HL-60/S4 treated with phorbol 12-myristate 13-acetate at 8.2 ng/mL for 4 days and 3 days (cell line): ENCODE measurements at regions not wholly inside any gene's neighbourhood (a gene's known extent, or its start where the extent isn't known, plus 50 kb on each side); places are given as distances from the start of the nearest gene placed in this dataset.

Experiments
- in situ Hi-C: fragments of 300-500 bp; cut with MboI; formaldehyde crosslinking; loops from 2 replicates; pipeline ENCODE4 v1.15.0; 2022; ENCODE audit warnings: low sequenced_read_pairs

DNA sequence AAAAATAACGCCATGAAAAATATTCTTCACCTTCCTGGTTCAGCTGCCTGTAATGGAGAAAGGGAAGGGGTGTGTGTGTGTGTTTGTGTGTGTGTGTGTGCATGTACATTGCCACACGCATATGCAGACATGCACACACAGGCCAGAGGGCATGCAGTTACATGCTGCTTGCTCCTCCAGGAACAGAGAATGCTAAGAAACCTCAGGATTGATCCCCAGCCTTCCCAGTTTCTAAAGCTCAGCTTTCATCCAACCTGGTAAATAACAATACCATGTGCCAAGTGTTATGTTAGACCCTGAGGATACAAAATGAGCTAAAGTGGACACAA, 241.7 kb downstream of the SPTSSA start:
- in situ Hi-C loops, result no loop called here

DNA sequence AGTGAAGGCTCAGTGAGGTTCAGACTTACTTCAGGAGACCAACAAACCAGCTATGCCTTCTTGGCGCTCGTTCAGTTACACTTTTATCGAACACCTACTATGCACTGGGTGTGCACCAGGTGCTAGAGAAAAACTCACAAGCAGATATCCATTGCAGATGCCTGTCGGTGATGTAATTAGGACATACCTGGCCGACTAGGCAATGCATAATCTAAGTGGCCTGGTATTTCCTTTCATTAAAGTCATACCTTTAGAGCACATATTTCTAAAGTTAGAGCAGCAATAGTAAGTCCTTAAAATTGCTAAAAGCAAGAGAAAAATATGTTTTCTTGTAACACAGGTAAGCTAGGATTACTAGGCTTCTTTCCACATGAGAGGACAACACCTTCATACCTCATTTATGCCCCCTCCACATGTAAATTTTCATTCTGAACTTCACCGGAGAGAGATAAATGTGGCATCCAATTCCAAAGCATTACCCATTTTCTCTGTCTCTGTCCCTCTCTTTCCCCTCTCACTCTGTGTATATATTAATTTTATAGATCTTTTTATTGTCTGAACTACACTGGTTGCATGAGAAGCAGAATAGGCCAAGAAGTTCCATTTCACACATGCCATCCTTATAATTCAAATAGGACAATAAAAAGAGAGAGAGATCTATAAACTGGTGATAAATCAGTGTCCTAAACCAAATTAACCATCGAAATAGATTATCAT, 242.2 kb downstream of the SPTSSA start:
- in situ Hi-C loops, result no loop called here

DNA sequence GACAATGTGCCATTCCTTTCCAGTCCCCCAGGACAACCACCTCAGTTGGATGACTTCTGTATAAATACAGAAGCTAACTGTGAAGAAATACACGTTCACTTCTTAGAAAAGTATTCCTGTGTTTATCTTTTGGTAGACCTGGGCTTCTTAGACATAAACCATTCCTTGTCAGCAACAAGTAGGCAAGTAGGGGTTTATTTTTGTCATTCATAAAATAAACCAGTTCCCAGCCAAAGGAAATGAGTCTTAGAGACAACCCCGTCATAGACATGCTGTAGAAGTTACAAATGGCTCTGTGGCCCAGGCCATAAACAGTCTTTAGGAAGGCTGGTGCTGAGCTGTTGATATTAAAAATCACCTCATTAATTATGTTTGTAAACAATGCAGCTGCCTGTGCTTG, 243.2 kb downstream of the SPTSSA start:
- in situ Hi-C loops, result no loop called here

DNA sequence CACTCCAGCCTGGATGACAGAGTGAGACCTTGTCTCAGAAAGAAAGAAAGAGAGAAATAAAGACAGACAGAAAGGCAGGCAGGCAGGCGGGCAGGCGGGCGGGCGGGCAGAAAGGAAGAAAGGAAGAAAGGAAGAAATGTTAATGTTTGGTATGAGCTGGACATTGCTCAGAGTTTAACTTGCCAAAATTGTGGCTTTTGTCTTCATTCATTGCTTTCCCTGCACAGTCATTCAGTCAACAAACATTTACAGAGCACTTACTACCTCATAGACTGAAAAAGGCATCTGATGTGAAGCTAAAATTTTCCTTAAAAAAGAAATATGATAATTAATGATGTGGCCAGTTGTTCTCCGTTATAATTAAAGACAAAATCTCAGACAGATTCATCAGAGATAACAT, 247.1 kb downstream of the SPTSSA start:
- in situ Hi-C loops, result no loop called here

DNA sequence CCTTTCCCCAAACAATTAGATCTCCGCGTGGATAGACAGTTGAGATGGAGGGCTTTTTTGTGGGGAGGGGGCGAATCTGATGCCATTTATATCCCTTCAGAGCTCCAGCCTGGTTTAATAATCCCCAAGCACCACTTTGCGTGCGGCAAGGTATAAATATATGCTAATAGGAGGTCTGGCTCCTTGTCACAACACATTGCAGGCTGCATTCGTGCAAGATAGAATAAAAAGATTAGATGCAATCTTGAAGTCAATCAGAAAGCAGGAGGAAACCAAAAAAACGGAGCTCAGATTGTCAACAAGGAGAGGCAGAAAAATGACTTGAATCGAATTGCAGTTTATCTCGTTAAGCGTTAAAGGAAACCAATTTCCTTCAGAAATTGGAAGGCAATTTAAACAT, 248.7 kb downstream of the SPTSSA start:
- in situ Hi-C loops, result no loop called here

DNA sequence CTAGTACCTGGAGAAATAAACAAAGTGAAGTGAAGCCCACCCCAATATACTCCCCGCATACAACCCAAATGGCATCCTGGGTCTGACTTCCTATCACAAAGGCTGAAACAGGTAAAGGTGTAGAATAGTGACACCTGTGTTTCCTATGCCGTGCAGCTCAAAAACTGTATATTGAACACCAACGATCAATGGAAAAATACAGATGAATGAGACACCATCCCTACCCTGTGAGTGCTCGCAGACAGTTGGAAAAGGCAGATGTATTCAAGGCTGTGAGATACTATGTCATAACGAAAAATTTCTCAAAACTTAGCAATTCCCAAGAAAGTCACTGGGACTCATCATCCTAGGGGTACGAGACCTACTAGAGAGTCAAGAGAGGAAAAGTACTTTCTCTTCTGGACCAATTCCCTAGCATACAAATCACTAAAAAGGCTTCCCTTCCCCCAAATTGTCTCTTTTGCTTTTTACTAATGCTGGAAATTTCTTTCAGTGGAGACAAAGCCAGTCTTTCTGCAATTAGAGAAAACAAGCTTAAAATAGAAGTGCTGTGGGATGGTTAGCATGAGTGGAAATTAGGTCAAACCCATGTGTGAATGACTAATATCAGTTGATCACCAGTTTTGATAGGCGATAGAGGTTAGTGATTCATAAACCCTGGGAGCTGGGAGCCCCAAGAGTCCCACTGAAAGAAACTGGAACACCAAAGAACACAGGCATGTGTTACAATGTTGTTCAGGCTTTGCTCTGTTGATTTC, 249.7 kb downstream of the SPTSSA start:
- in situ Hi-C loops, result no loop called here

DNA sequence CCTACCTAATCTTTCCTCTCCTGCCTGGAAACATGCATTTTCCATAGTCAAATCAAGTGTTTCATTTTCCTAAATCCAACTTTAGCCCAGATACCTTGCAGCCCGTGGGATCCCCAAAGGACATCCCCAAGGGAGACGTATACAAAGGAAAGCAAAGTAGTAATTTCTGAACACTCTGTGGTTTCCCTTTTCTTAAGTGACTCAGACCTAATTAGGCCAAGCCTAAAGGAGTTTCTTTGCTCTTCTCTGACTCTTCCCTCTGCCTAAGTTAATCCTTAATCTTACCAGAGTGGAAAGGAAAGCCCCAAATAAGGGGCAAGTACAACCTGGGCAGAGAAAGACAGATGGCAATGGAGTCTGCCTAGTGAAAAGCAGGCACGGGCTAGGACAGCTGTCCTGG, 250.3 kb downstream of the SPTSSA start:
- in situ Hi-C loops, result no loop called here

DNA sequence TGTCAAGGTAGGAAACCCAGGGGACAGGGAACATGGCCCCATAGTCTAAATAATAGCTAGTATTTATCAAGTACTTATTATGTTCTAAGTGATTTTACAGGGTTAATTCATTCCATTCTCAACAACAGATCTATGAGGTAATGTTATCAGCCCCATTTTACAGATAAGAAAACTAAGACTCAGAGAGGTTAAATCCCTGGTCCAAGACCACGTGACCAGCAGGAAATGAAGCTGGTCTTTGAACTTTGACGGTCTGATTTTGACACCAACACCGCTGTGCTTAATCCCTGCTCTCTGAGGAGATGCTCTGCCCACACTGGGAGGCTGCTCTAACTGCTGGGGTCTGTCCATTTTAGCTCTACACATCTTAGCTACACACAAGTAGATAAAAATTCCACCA, 253.5 kb downstream of the SPTSSA start:
- in situ Hi-C loops, result no loop called here

DNA sequence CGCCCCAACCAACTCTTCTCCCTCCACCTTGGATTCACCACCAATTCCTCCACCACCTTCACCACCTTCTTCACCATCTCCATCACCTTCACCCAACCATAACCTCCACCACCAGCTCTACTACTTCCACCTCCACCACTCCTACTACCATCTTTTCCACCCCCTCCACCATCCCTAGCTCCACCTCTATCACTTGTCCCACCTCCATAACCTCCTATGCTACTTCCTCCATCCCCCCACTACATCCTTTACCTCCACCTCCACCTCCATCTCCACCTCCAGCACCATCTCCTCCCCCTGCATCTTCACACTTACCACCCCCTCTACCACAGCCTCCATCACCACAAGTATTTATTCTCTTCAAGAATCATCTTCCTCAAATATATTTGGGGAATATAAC, 254.9 kb upstream of the EGLN3 start:
- in situ Hi-C loops, result no loop called here

DNA sequence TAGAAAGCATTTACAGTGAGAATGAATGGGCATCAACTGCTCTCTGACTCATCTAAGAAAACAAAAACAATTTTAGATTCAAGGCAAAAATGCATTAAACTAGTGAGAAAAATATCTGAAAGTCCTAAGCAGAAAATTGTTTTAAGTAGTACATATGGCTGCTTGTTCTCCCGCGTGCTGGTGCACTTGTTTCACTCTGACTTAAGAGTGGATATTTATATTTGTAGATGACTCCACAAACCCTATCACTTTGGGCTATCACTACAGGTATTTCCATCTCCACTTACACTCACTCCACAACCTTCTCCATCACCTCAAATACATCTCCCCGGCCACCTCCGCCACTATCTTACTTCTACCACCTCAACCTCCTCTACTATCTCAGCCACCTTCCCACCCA, 253.9 kb upstream of the EGLN3 start:
- in situ Hi-C loops, result no loop called here

DNA sequence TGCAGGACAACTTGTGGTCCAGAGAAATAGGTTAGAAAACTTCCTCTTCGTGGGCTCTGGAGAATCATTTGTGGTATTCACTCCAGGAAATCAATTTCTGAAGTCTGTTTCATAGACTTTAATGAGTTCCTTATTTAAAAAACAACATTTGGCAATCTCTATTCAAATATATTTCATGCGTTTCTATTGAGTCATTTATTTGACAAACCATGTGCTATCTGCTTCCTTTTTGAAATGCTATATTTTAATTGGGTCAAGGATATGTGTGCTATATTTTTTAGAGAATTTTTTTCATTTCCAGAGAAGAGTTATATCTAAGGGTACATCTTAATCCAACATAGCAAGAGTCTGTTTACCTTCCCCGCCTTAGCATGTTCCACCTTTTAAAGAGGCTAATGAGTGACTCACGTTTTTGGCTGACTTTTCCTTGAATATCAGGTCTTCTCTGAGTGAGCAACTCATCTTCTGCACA, 252.4 kb upstream of the EGLN3 start:
- in situ Hi-C loops, result no loop called here

DNA sequence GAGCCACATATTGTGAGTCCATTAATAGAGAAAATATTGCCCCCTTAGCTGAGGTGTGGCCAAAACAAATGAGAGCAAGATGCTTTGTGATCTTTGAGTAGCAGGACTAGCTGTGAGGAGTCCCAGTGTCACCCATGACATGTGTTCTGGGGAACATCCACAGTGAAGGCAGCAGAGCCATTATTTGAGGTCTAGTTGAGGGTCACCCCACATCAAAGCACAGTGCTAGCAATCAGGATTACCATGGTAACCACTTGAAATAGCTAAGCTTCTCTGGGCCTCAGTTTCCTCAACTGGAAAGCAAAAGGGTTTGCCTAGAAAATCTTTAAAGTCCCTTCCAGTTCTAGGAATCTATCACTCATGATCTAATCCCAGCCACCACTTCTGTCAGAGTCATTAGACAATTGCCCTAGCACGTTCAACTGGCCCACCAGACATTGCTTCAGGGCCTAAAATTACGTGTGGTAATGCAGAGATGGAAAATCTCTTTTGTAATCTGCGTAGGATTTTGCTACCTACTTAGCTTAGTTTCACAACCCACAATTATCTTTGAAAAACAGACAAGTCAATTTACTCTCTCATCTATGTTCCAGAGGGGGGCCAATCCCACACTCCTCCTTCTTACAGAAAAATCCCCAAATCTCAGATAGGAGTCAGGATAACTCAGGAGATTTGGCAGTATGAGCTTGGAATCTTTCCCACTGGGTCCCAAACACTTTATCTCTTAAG, 251.2 kb upstream of the EGLN3 start:
- in situ Hi-C loops, result no loop called here

DNA sequence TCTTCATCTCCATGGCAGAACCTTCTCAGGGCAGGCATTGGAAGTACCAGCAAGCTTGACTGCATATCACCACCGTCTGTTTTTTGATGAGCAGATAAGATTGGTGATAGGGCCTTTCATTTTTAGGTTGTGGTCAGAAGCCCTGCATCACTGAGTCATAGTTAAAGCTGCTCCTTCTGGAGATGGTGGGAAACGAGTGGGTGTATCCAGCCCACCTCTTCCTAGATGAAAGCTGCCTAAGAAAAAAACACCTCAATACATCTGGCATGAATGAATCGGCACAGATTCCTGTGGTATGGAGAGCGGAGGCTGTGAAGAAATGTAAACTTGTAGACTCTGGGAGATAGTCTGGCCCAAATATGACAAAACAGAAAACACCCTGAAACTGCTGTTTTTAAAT, 248.7 kb upstream of the EGLN3 start:
- in situ Hi-C loops, result no loop called here

DNA sequence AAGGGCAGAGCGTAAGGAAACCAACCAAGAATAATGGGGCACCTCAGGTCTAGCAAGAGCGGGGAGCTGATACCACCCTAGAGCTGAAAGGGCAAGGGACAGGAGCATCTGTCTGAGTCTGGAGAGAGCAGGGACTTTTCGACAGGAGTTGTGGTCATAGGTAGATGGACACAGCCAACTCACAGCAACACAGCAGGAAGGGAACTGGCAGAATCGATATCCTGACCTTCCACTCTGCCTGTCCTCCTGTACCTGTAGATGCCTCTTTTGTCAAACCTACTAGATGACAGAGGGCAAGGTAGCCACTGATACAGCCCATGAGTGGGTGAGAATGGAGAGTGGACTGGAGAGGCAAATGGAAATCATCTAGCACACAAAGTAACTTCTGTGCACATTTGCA, 247.2 kb upstream of the EGLN3 start:
- in situ Hi-C loops, result no loop called here

DNA sequence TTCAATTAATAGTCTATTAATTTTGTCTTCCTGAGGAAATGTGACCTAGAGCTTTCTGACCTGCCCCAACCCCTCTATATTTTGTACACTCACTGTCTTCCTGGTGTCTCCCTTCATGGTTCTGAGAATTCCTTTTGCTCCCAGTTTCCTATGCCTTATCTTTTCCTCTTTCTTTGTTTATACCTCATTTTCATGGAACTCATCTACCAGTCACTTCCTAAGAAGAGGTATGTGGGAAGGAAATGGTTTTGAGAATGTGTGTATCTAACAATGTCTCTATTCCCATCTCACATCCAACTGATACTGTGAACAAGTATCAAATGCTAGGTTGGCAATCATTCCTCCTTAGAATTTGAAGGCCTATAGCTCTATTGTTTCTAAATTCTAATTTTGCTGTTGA, 245.1 kb upstream of the EGLN3 start:
- in situ Hi-C loops, result no loop called here

DNA sequence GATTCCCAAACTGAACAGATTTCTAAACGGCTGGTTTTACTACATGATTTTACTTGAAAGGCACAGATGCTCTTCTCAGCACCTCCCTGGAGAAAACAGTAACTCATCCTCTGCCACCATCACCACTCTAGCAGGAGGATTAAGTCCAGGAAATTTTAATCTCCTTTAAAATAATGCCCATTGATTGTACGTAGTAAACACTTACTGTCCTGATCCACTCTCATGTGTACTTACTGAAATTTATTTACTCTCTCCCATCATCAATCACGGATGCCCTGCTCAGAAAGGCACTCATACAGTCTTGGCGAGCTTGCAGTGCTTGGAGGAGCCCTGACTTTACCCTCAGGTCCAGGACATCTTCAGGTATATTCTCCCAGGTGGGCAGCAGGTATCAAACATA, 239.8 kb upstream of the EGLN3 start:
- in situ Hi-C loops, result no loop called here

DNA sequence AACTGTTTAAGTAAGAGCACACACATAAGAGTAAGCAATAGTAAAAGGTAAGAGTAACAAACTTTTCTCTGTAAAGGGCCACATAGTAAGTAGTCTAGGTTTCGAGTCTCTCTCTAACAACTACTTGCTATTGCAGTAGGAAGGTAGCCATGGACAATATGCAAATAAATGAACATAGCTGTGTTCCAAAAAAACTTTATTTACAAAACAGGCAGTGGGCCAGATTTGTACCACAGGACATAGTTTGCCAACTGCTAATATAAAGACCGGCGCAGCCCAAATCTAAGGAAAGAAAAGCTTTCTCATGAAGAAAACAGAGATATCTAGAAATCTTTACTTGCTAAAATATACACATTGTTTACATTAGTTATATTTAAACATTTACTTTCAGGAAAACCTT, 239.0 kb upstream of the EGLN3 start:
- in situ Hi-C loops, result no loop called here

DNA sequence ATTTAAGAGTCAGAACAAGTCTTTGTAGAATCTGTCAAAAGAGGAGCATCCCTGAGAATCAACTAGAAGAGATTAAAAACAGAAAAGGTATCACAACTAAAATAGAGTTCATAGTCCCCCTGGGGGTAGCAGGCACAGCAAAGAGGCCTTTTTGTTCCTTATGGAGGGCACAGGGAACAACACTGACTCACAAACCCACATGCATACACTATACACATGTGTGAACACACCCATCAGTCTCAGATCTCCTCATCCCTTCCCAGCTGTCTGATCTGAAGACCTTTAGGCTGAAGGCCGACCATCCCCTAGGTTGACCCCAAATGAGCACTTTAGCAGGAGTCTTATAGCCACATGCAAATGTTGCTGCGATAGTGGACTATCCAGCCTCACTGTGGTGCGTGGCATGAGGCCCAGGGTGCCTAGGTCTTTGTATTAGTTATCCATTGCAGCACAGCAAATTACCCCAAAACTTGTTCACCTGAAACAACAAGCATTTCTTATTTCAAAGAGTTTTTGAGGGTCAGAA, 236.7 kb upstream of the EGLN3 start:
- in situ Hi-C loops, result no loop called here

DNA sequence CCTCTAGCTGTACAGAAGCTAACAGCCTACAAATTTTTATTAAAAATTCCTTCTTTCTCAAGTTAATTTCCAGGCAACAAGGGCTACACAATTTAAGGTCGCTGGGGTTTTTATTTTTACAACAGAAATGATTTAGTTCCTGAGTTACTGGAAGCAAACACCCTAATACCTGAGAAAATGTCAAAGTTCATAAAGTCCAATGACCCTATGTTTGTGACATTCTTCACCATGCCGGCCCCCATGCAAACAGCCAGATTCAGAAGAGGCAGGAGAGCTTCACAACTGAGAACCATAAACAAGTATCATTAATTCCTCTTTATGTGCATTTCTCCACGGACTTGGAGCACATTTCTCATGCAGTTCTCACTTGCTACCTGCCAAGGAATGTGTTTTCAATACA, 236.2 kb upstream of the EGLN3 start:
- in situ Hi-C loops, result no loop called here

DNA sequence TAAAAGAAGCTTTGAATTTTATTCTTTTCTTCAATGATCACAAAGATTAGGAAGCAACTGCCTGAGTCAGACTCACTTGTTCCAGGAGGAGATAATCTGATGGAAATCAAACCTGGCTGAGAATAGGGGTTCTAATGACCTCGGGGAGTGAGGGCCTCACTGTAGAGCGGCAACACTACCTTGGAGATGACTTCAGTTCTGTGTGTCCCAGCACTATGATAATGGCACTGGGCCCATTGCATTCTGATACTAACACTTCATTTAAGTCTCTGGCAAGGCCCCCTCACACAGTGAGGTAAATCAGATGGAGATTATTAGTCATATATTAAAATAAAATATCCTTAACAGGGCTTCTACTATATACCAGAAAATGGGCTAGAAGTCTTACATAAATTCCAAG, 233.3 kb upstream of the EGLN3 start:
- in situ Hi-C loops, result no loop called here

DNA sequence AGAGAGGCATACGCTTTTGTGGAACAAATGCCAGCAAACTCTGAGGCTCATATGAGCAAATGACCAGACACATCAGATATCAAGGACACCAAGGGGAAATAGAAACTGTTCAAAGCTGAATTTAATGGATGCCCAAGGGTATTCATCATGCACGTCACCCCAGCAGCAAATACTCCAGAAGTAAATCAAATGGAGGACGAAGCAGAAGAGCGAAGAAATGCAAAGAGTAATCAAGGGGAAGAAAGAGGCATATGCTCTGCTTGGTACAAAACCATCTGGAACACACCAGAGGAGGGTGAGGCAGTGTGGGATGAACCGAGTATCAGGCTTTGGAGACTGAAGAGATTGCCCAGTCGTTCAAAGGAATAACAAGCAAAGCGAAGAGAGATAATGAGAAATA, 232.6 kb upstream of the EGLN3 start:
- in situ Hi-C loops, result no loop called here

DNA sequence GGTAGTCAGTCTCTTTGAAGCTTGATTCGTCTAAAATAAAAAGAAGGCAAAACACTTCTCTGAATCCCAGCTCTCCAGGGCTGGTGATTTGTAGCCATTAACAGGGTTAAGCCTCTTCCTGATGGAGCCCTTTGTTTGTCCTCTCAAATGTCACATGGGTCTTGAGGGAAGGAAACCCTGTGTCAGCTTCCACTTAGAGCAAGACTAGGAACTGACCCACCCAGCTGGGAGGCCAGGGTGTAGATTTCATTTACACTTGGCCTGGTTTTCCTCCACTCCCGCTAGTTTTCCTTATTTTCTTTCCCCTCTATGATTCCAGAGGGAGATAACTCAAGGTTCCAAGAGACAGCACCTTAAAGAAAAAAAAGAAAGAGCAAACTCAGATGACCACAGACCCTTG, 230.5 kb upstream of the EGLN3 start:
- in situ Hi-C loops, result no loop called here
